ENCODE measurements at regions not wholly inside any gene's neighbourhood (a gene's known extent, or its start where the extent isn't known, plus 50 kb on each side); places are given as distances from the start of the nearest gene placed in this dataset.

- H3K27ac ChIP-seq (ENCODE audit: extremely low read depth, low read depth, low read length) = no peak overlapping the region
- no peak overlapping the region for H3K4me3 ChIP-seq
- CTCF ChIA-PET (ENCODE audit: low intra/inter-chr PET ratio) = no interaction called here
- TF ChIP-seq SETDB1 (IDR thresholded peaks at IDR 0.05; ENCODE audit: low read length) (no peak), ZNF699 (CRISPR knock-in tag; IDR thresholded peaks at IDR 0.05; ENCODE audit: insufficient replicate concordance) (no peak), SRSF7 (optimal IDR thresholded peaks at IDR 0.05; ENCODE audit: low read depth, low read length) (no peak), ZBTB9 (CRISPR knock-in tag; IDR thresholded peaks at IDR 0.05) (no peak), BCL6 (CRISPR knock-in tag; IDR thresholded peaks at IDR 0.05) (no peak), NR2C1 (IDR thresholded peaks at IDR 0.05) (no peak), NR2C1 (tag; IDR thresholded peaks at IDR 0.05) (no peak), ZNF197 (CRISPR knock-in tag; IDR thresholded peaks at IDR 0.05; ENCODE audit: low read depth) (no peak), ADNP (tag; IDR thresholded peaks at IDR 0.05) (no peak), NR1H2 (CRISPR knock-in tag; IDR thresholded peaks at IDR 0.05) (no peak), RUNX1 (IDR thresholded peaks at IDR 0.05; ENCODE audit: low read depth) (no peak)
- H3K36me3 ChIP-seq (ENCODE audit: control insufficient read depth, insufficient read depth, low read length) = no peaks in the 10 kb centered on the region
- no peaks in the 10 kb centered on the region for H3K9me3 ChIP-seq (replicated peaks; ENCODE audit: control insufficient read depth, insufficient read depth, low read depth, low read length)
- FAIRE-seq (no peak), DNase-seq (ENCODE audit: extremely low read depth in 1 of 4, low spot score in 3 of 4) (no peak), ATAC-seq (no peak)
- intact Hi-C loops (cut with micrococcal nuclease) = no loop called here
- no peaks in the 10 kb centered on the region for H3K4me1 ChIP-seq (replicated peaks in 1 of 2; ENCODE audit: control insufficient read depth in 2 of 2, insufficient read depth in 2 of 2, low read length in 2 of 2)
- BruUV-seq (replicated peaks) = no TSS peak
- H3K9me1 ChIP-seq (ENCODE audit: control insufficient read depth, insufficient read depth, low read length) = no peaks in the 10 kb centered on the region
- 12% methylated on average over 8 of the region's 8 CpGs for WGBS (ENCODE audit: insufficient coverage, low coverage, missing lambda C conversion rate)
- H3K79me2 ChIP-seq (ENCODE audit: control insufficient read depth, insufficient read depth, low read length) = no peaks in the 10 kb centered on the region
- no peak overlapping the region for H3K9ac ChIP-seq (ENCODE audit: insufficient read depth in 1 of 2, low read depth in 2 of 2, low read length in 2 of 2)
- H3K4me2 ChIP-seq (ENCODE audit: insufficient read depth, low read length) = no peak overlapping the region
- H3K27me3 ChIP-seq (ENCODE audit: control insufficient read depth in 2 of 2, insufficient read depth in 2 of 2, low read length in 2 of 2) = no peaks in the 10 kb centered on the region
- in situ Hi-C loops (cut with MboI) = no loop called here
- H4K20me1 ChIP-seq (replicated peaks; ENCODE audit: control insufficient read depth, insufficient read depth, low read length) = no peaks in the 10 kb centered on the region
- H2AFZ ChIP-seq (ENCODE audit: low read depth, low read length) = no peak overlapping the region
- POLR2A ChIA-PET = no interaction called here
Measured at GRCh38 chr11:98630736-98631135, 390.0 kb upstream of the CNTN5 start.

Data from K562 (cell line).